Esophagus squamous epithelium (tissue), 4 donors: ENCODE measurements at regions not wholly inside any gene's neighbourhood (a gene's known extent, or its start where the extent isn't known, plus 50 kb on each side); places are given as distances from the start of the nearest gene placed in this dataset.

Experiments
- POLR2A ChIP-seq, 4 donors: fragments of 450-650 bp; IDR thresholded peaks; one replicate each; pipeline ENCODE4 v1.6.1; 2017; ENCODE audit warnings: antibody characterized with exemption in 4 of 4, mild to moderate bottlenecking in 4 of 4, moderate library complexity in 3 of 4
- TF ChIP-seq, protein P1 (sequence below), 6 experiments: fragments of 450-650 bp in 4 of 6; fragments of 200-600 bp in 2 of 6; sonication (generic) in 2 of 6; IDR thresholded peaks; one replicate each; pipeline ENCODE4 v1.5.1; 2016 to 2019; ENCODE audit warnings: antibody characterized with exemption in 6 of 6, mild to moderate bottlenecking in 4 of 6, moderate library complexity in 4 of 6

DNA sequence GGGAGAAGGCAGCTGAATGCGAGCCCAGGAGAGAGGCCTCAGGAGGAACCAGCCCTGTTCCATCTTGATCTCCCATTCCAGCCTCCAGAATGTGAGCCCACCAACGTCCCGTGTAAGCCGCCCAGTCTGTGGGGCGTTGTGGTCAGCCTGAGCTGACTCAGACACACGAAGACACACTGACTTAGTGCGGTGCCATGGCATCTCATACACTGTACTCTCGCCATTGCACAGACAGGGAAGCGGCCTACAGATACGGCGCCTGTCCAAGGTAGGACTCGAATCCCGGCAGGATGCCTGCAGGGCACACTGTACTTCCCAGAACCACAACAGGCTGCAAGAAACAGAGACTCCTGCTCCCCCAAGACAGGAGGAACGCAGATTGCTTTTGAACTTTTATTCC is 179.6 kb downstream of the CTTN start:
- TF ChIP-seq, protein P1, sequence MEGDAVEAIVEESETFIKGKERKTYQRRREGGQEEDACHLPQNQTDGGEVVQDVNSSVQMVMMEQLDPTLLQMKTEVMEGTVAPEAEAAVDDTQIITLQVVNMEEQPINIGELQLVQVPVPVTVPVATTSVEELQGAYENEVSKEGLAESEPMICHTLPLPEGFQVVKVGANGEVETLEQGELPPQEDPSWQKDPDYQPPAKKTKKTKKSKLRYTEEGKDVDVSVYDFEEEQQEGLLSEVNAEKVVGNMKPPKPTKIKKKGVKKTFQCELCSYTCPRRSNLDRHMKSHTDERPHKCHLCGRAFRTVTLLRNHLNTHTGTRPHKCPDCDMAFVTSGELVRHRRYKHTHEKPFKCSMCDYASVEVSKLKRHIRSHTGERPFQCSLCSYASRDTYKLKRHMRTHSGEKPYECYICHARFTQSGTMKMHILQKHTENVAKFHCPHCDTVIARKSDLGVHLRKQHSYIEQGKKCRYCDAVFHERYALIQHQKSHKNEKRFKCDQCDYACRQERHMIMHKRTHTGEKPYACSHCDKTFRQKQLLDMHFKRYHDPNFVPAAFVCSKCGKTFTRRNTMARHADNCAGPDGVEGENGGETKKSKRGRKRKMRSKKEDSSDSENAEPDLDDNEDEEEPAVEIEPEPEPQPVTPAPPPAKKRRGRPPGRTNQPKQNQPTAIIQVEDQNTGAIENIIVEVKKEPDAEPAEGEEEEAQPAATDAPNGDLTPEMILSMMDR (IDR thresholded peaks at IDR 0.05), result no peak
- TF ChIP-seq POLR2A (IDR thresholded peaks at IDR 0.05), result no peak
